ENCODE measurements at regions not wholly inside any gene's neighbourhood (a gene's known extent, or its start where the extent isn't known, plus 50 kb on each side); places are given as distances from the start of the nearest gene placed in this dataset.

- H3K9me3 ChIP-seq (ENCODE audit: low read depth, low read length, poor library complexity, severe bottlenecking): peaks cover 16% of the 10 kb centered on the region
Measured at GRCh38 chr17:22461460-22462145, 769.3 kb downstream of the KCNJ18 start.

GRCh38 chr17:22462461-22462860 is 770.1 kb downstream of the KCNJ18 start:
- Histone ChIP-seq H3K27me3 (replicated peaks; ENCODE audit: insufficient read depth, low read depth, low read length, poor library complexity) (no peaks in the 10 kb centered on the region), H3K4me1 (ENCODE audit: insufficient read depth, low read length, poor library complexity, severe bottlenecking) (no peaks in the 10 kb centered on the region), H3K36me3 (ENCODE audit: insufficient read depth, low read length, poor library complexity, severe bottlenecking) (no peaks in the 10 kb centered on the region), H3K9me3 (ENCODE audit: low read depth, low read length, poor library complexity, severe bottlenecking) (peaks cover 19% of the 10 kb centered on the region), H3K4me3 (ENCODE audit: low read depth, low read length, poor library complexity, severe bottlenecking) (no peak overlapping the region), H3K27ac (ENCODE audit: low read depth, low read length, poor library complexity, severe bottlenecking) (no peak overlapping the region)
- no peak for DNase-seq (ENCODE audit: low spot score)
- ChIA-PET POLR2A (ENCODE audit: low non-redundant PET) (no interaction called here), CTCF (no interaction called here)
- intact Hi-C loops (cut with micrococcal nuclease; ENCODE audit: unreplicated experiment): no loop called here
- no TSS peak for BruUV-seq (replicated peaks)
- TF ChIP-seq CTCF (conservative IDR thresholded peaks at IDR 0.05; ENCODE audit: low read depth, low read length) (no peak), EZH2 (IDR thresholded peaks at IDR 0.05; ENCODE audit: borderline replicate concordance, low read depth, low read length, poor library complexity, severe bottlenecking) (no peak)

More at GRCh38 chr17:22461460-22462145, 769.3 kb downstream of the KCNJ18 start:
- TF ChIP-seq CTCF (conservative IDR thresholded peaks at IDR 0.05; ENCODE audit: low read depth, low read length) (no peak), EZH2 (IDR thresholded peaks at IDR 0.05; ENCODE audit: borderline replicate concordance, low read depth, low read length, poor library complexity, severe bottlenecking) (no peak)
- intact Hi-C loops (cut with micrococcal nuclease; ENCODE audit: unreplicated experiment): no loop called here
- no peak overlapping the region for H3K4me3 ChIP-seq (ENCODE audit: low read depth, low read length, poor library complexity, severe bottlenecking)
- no peak for DNase-seq (ENCODE audit: low spot score)
- H3K4me1 ChIP-seq (ENCODE audit: insufficient read depth, low read length, poor library complexity, severe bottlenecking): no peaks in the 10 kb centered on the region
- POLR2A ChIA-PET (ENCODE audit: low non-redundant PET): no interaction called here
- H3K36me3 ChIP-seq (ENCODE audit: insufficient read depth, low read length, poor library complexity, severe bottlenecking): no peaks in the 10 kb centered on the region
- no peaks in the 10 kb centered on the region for H3K27me3 ChIP-seq (replicated peaks; ENCODE audit: insufficient read depth, low read depth, low read length, poor library complexity)
- CTCF ChIA-PET: no interaction called here
- no TSS peak for BruUV-seq (replicated peaks)
- no peak overlapping the region for H3K27ac ChIP-seq (ENCODE audit: low read depth, low read length, poor library complexity, severe bottlenecking)

- DNase-seq (ENCODE audit: low spot score): no peak
- Histone ChIP-seq H3K4me1 (ENCODE audit: insufficient read depth, low read length, poor library complexity, severe bottlenecking) (no peaks in the 10 kb centered on the region), H3K27me3 (replicated peaks; ENCODE audit: insufficient read depth, low read depth, low read length, poor library complexity) (no peaks in the 10 kb centered on the region), H3K36me3 (ENCODE audit: insufficient read depth, low read length, poor library complexity, severe bottlenecking) (no peaks in the 10 kb centered on the region), H3K4me3 (ENCODE audit: low read depth, low read length, poor library complexity, severe bottlenecking) (no peak overlapping the region), H3K9me3 (ENCODE audit: low read depth, low read length, poor library complexity, severe bottlenecking) (peaks cover 19% of the 10 kb centered on the region), H3K27ac (ENCODE audit: low read depth, low read length, poor library complexity, severe bottlenecking) (no peak overlapping the region)
- ChIA-PET CTCF (no interaction called here), POLR2A (ENCODE audit: low non-redundant PET) (no interaction called here)
- BruUV-seq (replicated peaks): no TSS peak
- TF ChIP-seq EZH2 (IDR thresholded peaks at IDR 0.05; ENCODE audit: borderline replicate concordance, low read depth, low read length, poor library complexity, severe bottlenecking) (no peak), CTCF (conservative IDR thresholded peaks at IDR 0.05; ENCODE audit: low read depth, low read length) (no peak)
- intact Hi-C loops (cut with micrococcal nuclease; ENCODE audit: unreplicated experiment): no loop called here
Measured at GRCh38 chr17:22463110-22463850, 771.0 kb downstream of the KCNJ18 start.

Data from A673 (cell line).